GM19455 (cell line): ENCODE measurements at regions not wholly inside any gene's neighbourhood (a gene's known extent, or its start where the extent isn't known, plus 50 kb on each side); places are given as distances from the start of the nearest gene placed in this dataset.
"Not testable (repeated sequence)": the region's sequence is repeated elsewhere in the genome, so short reads cannot be mapped to it uniquely, and the experiment has no call there.

Experiments
- ATAC-seq: cut with Tn5 transposase; IDR thresholded peaks from one replicate; pipeline ENCODE4 v1.9.1; 2021; ENCODE audit not compliant: unreplicated experiment

DNA sequence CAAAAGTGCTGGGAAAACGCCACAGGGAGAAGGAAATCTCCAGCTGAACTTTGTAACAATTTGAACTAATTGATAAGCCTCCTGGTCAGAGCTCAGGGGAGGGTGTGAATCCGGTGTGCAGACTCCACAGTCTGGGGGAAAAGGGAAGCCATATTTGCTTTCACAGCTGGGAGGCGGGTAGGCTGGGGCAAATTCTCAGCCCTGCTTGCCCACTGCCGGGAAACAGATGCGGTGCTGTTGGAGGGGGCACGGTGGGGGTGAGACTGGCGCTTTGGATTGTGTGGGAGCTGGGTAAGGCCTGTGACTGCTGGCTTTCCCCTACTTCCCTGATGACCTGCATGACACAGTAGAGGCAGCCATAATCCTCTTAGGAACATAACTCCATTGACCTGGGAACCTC, 134.8 kb downstream of the ADCYAP1 start:
- ATAC-seq: no peak

GRCh38 chr18:1043039-1043438, 138.4 kb downstream of the ADCYAP1 start:
- ATAC-seq: not testable (repeated sequence)

DNA sequence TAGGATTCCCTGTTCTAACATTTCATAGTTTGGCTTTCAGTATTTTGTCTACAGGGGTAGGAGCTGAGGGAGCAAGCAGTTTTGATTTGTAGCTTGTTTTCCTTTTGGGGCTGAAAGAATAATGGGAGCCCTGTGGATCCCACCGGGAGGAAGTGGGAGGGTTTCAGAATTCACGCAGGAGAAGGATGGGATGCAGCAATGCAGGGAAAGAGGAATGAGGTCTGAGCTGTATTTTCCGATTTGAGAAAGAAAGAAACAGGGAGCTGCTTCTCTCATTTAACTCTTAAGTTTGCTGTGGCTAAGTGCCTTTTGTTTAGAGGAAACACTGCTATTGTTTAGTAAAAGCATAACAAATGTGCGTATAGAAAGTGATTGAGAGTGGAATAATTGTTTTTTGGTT, 141.0 kb downstream of the ADCYAP1 start:
- ATAC-seq: no peak

GRCh38 chr18:1047406-1047805, 142.7 kb downstream of the ADCYAP1 start:
- ATAC-seq: no peak

GRCh38 chr18:1048032-1048431, 143.4 kb downstream of the ADCYAP1 start:
- no peak for ATAC-seq

GRCh38 chr18:1049173-1049572, 144.5 kb downstream of the ADCYAP1 start:
- no peak for ATAC-seq

DNA sequence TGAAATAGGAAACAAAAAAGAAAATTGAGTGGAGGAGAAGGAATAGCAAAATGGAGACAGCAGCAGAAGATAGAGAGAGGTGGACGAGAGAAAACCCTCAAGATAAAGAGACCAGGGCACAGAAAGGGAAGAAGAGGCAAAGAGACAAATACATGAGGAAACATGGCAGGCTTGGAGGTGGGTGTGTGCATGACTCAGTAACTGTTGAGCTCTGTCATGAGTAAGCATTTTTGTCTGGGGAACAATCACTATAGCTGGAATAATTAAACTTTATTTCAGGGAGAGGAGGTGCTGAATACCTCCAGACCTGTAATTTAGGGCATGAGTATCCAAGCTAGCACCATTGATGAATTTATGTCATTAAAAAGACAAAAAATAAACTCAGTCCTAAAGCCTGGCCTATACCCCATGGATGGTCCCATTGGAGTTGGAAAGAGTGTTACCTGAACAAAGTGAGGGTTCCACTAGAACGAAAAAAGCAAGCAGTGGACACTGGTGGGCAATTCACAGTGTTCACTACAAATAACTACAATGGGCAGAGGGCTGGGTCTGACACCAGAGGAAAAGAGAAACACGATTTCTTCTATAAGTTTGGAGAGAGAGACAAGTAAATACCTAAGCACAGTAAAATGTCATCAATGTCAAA, 145.5 kb downstream of the ADCYAP1 start:
- no peak for ATAC-seq

DNA sequence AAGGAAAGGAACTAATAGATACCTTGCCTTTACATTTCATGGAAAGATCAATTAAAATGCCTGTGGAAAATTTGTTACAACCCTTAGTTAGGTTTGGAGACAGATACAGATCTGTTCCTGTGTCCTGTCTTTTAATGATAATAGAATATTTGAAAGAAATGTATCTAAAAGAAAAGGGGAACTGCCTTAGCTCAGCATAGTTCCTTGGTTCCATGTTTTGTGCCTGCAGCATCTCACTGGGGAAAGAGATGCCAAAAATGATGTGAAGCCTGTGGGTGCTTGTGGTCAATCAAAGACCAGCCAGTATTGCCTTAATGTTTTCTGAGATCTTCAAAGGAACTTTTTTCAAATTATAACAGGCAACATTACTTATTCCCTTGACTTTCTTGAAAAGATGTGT, 147.6 kb downstream of the ADCYAP1 start:
- ATAC-seq: no peak

GRCh38 chr18:1053331-1054315, 149.0 kb downstream of the ADCYAP1 start:
- no peak for ATAC-seq

GRCh38 chr18:1056404-1056803, 151.7 kb downstream of the ADCYAP1 start:
- ATAC-seq: no peak

DNA sequence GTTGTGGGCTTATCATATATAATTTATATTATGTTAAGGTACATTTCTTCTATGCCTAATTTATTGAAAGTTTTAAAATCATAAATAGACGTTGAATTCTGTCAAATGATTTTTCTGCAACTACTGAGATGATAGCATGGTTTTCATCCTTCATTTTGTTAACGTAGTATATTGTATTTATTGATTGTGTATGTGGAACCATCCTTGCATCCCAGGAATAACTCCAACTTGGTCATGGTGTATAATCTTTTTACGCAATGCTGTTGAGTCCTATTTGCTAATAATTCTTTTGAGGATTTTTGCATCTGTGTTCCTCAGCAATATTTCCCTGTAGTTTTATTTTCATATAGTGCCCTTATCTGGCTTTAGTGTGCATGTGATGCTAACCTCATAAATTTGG, 152.7 kb downstream of the ADCYAP1 start:
- no peak for ATAC-seq

- no peak for ATAC-seq
Observed at GRCh38 chr18:1062588-1062987, 157.9 kb downstream of the ADCYAP1 start.

DNA sequence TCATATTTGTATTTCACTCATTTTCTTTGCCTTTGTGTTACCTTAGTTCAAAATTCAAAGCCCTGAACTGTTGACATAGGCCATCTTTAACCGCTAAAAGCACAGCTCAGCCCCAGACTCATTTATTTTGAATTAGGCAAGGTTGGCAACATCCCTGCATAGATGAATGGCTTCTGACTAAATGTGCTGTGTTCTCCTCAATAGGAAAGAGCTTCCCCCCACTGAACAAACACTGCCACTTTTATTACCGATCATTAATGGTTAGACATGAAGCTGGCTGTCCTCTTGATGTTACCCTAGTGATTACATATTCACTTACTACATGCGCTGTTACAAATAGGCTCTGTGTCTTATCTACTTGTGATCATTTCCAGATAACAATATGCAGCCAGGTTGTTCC, 170.7 kb downstream of the ADCYAP1 start:
- no peak for ATAC-seq

- no peak for ATAC-seq
Observed at GRCh38 chr18:1075876-1076275, 171.2 kb downstream of the ADCYAP1 start.

DNA sequence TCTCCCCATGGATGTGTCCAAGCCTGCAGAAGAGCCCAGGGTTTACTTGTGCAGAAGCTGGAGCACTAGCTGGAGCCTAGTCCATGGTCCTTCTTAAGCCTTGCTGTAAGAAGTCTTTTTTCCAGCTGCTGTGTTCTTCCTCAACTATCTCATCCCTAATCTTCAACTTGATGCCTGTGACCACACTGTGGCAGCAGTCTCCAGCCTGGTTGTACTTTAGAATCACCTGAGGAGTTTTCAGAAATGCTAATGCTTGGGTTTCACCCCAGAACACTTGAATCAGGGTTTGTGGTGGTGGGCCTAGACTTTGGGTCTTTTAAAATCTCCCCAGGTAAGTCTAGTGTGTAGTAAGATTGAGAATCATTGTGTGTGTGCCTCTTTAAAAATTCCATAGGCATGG, 173.6 kb downstream of the ADCYAP1 start:
- ATAC-seq: no peak

DNA sequence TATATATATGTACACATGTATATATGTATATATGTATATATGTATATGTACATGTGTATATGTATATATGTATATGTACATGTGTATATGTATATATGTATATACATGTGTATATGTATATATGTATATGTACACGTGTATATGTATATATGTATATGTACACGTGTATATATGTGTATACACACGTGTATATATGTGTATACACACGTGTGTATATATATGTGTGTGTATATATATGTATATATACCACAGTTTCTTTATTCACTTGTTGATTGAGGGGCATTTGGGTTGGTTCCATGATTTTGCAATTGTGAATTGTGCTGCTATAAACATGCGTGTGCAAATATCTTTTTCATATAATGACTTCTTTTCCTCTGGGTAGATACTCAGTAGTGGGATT, 179.0 kb downstream of the ADCYAP1 start:
- ATAC-seq: not testable (repeated sequence)

DNA sequence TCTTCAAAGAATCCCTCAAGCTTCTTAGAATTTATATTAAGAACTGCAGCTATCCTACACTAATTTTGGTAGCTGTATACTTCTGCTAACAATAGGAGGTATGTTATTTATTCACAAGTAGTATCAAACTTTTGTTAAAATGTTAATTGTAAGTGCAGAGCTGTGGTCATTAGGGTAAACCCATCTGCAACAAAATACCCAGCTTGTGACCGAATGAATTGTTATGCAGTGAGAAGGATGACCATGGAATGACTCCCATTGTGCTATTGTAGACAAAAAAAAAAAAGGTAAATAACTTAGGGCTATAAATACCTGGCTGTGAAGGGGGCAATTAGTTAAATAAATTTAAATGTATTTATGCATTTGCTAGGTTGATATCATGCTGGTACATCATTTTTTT, 186.1 kb downstream of the ADCYAP1 start:
- ATAC-seq: no peak

GRCh38 chr18:1092228-1092627, 187.6 kb downstream of the ADCYAP1 start:
- no peak for ATAC-seq

GRCh38 chr18:1094409-1094808, 189.7 kb downstream of the ADCYAP1 start:
- ATAC-seq: no peak

DNA sequence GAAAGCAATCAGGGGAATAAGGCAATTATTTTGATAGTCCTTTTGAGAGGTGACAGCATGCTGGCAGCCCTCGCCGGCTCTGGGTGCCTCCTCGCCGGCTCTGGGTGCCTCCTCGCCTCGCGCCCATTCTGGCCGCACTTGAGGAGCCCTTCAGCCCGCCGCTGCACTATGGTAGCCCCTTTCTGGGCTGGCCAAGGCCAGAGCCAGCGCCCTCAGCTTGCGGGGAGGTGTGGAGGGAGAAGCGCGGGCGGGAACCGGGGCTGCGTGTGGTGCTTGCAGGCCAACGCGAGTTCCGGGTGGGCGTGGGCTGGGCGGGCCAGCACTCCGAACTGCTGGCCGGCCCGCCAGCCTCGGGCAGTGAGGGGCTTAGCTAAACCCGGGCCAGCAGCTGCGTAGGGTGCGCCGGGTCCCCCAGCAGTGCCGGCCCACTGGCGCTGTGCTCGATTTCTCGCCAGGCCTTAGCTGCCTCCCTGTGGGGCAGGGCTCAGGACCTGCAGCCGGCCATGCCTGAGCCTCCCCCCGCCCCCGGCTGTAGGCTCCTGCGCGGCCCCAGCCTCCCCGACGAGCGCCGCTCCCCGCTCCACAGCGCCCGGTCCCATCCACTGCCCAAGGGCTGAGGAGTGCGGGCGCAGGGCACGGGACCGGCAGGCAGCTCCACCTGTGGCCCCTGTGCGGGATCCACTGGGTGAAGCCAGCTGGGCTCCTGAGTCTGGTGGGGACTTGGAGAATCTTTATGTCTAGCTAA, 193.5 kb downstream of the ADCYAP1 start:
- ATAC-seq: not testable (repeated sequence)

DNA sequence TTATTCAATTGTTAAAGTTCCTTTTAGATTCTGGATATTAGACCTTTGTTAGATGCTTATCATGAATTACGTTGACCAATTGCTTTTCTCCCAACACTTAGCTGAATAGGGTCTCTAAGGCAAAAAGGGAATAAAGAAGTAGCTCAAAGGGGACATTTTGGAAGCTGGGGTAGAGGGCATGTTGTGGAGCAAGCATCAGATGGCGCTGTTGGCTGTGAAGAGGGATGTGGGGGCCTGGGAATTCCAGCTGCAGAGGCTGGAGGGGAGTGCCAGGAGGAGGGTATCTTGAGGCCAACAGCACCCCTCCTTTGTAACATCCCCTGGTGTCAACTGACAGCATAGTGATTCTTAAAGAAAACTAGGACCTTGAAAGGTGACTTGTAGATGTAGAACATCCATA, 198.2 kb downstream of the ADCYAP1 start:
- ATAC-seq: no peak

GRCh38 chr18:1103537-1103936, 198.9 kb downstream of the ADCYAP1 start:
- no peak for ATAC-seq
